ENCODE measurements at regions not wholly inside any gene's neighbourhood (a gene's known extent, or its start where the extent isn't known, plus 50 kb on each side); places are given as distances from the start of the nearest gene placed in this dataset.

GRCh38 chr6:30396833-30397479 is 52.0 kb downstream of the RPP21 start:
- DNase-seq (ENCODE audit: low read depth in 2 of 2) = peak; percentile 83 to 91

GRCh38 chr6:30397697-30398096 is 52.7 kb downstream of the RPP21 start:
- DNase-seq (ENCODE audit: low read depth in 2 of 2) = no peak

- DNase-seq (ENCODE audit: low read depth in 2 of 2) = no peak
These were observed 54.6 kb downstream of the RPP21 start for GRCh38 chr6:30399390-30400058.

GRCh38 chr6:30405934-30406333 is 61.0 kb downstream of the RPP21 start:
- DNase-seq (ENCODE audit: low read depth in 2 of 2) = no peak

- DNase-seq (ENCODE audit: low read depth in 2 of 2) = no peak
These were observed 64.2 kb downstream of the RPP21 start for GRCh38 chr6:30409184-30409583.

GRCh38 chr6:30411515-30412207 is 66.7 kb downstream of the RPP21 start:
- DNase-seq (ENCODE audit: low read depth in 2 of 2) = peak; percentile 48 to 51

- DNase-seq (ENCODE audit: low read depth in 2 of 2) = no peak
These were observed 70.9 kb upstream of the HLA-E start for GRCh38 chr6:30418448-30418847.

GRCh38 chr6:30424549-30424948 is 64.8 kb upstream of the HLA-E start:
- DNase-seq (ENCODE audit: low read depth in 2 of 2) = no peak
